GM19455 (cell line): ENCODE measurements at regions not wholly inside any gene's neighbourhood (a gene's known extent, or its start where the extent isn't known, plus 50 kb on each side); places are given as distances from the start of the nearest gene placed in this dataset.

Experiments used
- ATAC-seq: cut with Tn5 transposase; IDR thresholded peaks from one replicate; pipeline ENCODE4 v1.9.1; 2021; ENCODE audit not compliant: unreplicated experiment

DNA sequence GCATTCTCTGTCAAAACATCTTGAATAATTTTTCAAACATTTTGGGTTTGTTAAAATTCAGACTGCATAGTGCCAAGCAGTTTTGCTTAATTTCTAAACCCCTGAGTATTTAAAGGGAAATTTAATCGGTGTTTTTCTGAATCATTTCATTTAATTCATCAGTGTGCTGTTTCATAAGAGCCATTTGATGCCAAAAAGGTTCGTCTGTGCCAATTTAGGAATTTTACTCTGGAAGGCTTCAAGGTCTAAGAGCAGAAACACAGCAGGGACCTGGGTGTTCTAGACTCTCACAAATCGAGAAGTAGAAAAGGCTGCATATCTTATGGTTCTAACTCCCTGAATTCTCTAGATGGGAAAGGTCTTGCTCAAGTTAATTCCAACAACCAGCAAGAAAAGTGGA is 311.9 kb upstream of the NT5C1B start:
- no peak for ATAC-seq

DNA sequence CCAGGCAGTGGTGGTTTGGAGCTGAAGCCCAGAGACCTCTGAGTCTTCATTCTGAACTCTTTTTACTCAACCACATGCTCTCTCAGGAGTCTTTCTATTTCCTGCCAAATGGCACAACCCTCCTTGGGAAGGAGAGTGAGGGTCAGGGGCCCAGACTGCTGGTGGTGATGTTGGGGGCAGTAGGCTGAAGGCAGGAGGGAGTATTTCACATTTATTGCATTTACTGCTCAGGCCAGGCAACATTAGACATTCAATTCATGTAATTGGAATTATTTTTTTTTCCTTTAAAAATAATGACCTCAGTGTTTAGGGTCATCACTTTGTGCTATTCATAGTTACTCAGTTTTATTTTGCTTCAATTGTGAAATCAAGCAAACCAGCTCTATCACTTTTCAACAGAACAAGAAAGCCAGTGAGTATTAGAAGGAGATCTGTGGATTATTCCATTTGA is 311.3 kb upstream of the NT5C1B start:
- ATAC-seq = no peak

- ATAC-seq = no peak
Measured at GRCh38 chr2:18899725-18900124, 310.4 kb upstream of the NT5C1B start.

- ATAC-seq = no peak
Measured at GRCh38 chr2:18898271-18898670, 308.9 kb upstream of the NT5C1B start.

DNA sequence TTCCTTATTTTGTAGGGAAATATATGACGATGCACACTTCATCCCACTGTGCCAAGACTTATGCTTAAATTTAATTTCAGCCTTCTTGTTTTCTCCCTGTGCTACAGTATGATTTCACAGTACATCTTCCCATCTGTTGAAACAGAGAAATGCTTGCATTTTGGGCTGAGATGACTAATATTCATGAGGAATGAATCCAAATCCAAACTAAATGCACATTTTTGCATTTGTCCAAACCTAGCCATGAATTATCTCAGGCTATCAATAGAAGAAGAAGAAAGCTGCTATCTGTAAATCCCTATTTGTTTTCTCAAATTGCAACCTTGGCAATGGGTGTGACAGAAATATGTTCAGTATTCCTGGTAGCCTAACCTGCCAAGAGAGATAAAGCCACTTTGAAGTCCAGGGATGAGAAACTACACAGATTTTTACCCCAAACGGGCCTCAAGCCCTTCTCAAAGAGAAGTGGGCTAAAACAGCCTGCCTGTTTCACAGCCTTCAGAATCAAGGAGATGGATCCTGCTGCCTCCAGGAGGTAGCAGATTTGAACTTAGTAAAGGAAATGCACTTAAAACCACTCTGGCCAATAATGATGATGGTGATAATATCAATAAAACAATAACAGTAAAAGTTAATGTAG is 306.9 kb upstream of the NT5C1B start:
- no peak for ATAC-seq

DNA sequence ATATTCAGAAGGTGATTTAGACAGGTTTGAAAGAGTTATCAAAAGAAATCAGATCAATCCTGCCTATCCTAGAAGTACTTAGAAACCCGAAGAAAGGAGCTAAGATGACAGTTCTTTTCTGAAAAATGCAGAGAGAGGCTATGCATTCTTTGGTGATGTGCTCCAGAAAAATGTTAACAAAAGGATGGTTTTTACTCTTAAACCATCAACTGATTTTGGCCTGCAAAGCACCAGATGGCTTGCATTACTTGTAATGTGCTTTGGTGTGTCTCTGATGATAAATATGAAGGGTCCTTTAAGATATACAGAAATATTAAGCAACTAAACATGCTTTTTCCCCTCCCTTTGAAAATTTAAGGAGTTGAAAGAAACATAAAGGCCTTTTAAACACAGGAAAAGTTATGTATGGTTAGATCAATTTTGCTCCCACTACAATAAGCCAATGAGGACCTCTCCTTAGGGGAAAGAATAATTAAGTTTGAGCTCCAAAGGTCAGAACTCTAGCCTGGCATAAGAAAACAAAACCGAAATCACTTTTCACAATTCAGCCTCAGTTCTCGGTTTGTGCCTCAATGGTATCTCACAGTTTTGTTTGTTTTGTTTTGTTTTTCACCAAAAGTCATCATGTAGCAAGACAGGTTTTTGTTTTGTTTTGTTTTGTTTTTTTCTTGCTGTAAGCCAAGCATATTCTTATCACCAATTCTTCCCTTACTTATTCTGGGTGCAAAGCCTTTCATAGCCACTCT is 302.4 kb upstream of the NT5C1B start:
- no peak for ATAC-seq

GRCh38 chr2:18889565-18890332 is 300.4 kb upstream of the NT5C1B start:
- ATAC-seq = no peak

DNA sequence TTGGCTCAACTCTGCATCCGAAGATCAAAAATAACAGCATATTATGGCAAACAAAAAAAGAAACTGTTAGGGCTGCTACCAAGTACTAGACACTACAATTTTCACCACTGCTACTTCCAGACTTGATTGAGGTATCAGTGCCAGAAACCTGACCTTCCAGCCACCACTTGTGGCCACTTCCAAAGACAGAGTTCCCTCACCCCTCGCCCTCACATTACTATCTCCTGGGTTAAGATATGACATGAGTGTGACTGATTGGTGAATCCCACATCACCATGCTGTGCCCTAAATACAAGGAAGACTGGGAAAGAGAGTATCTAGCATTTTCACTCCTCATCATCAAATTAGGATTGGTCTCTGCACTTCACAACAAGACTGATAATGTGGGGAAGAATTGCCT is 296.1 kb upstream of the NT5C1B start:
- ATAC-seq = no peak

DNA sequence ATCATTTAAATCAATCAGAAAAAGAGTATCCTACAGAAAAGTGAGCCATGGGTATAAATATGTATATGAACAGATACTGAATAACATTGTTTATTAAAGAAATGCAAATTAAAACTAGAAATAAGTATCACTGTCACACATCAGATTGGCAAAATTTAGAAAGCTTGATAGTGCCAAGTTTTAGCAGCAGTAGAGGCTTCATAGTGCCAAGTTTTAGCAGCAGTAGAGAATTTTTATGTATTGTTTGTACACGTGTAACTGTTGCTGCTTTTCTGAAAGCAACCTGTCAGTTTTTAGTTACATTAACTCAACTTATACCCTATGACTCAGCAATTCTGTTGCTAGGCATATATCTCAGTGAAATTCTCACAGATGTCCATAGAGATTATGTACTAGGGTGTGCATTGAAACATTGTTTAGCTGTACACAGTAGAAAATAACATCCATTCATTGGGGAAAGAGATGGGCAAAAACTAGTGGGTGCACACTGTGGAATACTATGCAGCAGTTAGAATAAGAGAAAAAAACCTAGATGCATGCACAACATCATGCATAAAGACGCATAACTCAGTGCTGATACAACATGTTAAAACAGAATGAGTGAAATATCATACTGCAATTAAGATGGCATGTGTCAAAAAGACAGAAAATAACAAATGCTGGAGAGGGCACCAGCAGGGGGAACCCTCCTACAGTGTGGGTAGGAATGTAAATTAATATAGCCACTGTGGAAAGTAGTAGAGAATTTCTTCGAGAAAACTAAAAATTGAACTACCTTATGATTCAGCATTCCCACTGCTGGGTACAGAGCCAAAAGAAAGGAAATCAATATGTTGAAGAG is 294.5 kb upstream of the NT5C1B start:
- ATAC-seq = no peak

- no peak for ATAC-seq
Measured at GRCh38 chr2:18871430-18871829, 282.1 kb upstream of the NT5C1B start.

GRCh38 chr2:18870307-18870706 is 280.9 kb upstream of the NT5C1B start:
- no peak for ATAC-seq

DNA sequence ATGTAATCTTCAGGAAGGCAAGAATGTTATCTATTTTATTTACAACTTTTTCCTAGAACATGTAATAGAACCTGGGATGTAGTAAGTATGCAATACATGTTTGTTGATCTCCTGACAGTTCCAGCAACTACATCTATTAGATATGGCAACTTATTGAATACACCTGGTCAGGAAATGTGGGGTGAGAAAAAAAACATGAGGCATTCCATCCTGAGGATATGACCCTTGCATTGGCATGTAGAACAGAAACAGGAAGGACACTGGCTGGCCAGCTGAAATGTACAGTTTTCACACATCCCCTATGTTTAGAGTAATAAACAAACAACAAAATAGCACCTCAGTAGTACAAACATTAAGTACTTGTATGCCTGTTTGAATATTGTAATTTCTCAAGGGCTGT is 272.6 kb upstream of the NT5C1B start:
- ATAC-seq = no peak

GRCh38 chr2:18860179-18860578 is 270.8 kb upstream of the NT5C1B start:
- no peak for ATAC-seq

DNA sequence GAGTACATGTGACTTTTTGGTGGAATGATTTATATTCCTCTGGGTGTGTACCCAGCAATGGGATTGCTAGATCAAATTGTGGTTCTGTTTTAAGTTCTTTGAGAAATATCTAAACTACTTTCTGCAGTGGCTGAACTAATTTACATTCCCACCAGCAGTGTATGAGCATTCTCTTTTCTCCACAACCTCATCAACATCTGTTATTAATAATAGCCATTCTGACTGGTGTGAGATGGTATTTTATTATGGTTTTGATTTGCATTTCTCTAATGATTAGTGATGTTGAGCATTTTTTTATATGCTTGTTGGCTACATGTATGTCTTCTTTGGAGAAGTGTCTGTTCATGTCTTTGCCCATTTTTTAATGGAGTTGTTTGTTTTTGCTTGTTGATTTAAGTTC is 267.4 kb upstream of the NT5C1B start:
- ATAC-seq = no peak

- ATAC-seq = peak; percentile 5
Measured at GRCh38 chr2:18855027-18855426, 265.7 kb upstream of the NT5C1B start.

DNA sequence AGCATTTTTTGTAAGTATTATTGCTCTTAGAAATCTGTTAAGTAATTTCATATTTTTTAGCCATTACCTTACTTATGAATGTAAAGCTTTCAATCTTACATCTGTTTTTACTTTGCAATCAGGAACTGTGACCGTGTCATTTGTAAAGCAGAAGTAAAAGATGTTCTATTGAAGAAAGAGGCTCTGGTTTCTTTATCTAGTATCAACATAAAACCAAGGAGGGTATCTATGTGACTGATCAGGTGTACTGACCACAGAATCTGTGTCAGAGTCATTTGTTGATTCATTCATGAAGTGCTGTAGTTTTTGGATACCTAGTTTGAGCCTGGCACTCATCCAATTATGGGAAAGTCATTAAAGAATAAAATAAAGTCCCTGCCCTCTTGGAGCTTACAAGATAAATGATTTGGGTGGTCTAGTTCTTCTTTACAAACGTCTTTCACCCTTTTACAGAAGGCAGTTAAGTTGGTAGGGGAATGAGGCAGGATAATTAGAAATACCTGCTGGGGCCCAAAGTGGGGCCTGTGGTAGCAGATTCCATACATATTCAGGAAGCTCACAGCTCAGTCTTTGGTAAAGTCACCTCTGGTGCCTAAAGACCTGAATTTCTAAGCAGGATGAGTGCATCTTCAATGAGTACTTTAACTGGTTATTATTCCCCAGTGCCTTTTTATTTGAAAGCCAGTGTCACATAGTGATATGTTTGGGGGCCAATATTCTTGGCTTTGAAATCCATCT is 260.6 kb upstream of the NT5C1B start:
- ATAC-seq = peak; percentile 93

DNA sequence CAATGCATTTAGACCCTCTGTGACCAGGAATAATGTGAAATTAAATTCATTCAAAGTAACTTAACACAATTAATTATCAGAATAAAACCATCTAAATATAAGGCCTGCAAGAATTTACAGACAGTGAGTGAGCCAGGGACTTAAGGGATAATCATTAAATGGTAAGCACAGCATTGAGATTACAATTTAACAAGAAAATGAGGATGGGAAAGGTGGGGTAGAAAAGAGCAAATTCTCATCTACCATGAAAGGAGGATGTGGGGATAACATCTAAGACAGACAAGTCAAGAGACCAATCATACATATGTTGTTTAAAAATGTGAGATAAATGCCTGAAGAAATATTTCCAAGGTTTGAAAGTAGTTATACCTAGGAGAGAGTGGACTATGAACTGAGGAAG is 259.3 kb upstream of the NT5C1B start:
- ATAC-seq = no peak

DNA sequence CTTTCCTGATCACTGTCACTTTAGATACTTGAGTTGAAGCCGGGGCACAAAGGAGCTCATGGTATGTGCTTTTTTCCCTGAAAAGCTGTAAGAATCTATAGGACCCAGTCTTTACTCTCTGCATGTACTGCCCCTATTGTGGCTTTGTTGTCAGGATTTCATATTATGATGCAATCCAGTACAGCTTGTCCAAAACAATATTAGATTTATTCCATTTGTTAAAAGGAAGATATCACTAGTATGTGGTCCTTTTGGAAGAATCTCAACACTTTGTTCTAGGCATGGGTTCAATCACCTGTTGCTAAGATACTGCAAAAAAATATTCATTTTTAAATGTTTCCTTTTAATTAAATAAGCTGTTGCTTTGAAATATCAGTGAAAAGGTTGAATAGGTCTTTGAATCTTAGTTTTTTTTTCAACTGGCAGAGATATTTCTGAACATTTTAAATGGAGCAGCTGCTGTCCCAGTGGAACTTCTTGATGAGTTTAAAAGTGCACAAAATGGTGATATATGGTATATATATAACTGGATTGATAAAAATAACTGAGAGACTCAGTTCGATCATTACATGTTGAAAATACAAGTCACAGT is 256.6 kb upstream of the NT5C1B start:
- ATAC-seq = no peak

DNA sequence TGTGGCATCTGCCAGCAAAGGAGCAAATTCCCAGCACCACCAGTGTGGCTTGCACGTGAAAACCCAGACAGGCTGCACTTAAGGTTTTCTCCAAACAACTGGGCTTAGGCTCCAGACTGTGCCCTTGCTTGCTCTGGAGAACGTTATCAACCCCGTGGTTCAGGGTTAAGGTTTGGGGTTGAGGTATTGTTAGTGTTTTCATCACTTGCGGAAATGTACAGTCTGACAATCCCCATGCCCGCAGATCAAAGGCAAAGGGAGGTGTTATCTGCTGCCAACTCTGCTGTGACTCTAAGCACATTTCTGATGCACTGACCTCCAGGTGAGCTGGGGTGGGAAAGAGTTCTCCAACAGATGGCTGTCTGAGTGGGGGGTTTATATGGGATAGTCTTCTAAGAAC is 253.5 kb upstream of the NT5C1B start:
- ATAC-seq = no peak
